RKO (cell line): ENCODE measurements at regions not wholly inside any gene's neighbourhood (a gene's known extent, or its start where the extent isn't known, plus 50 kb on each side); places are given as distances from the start of the nearest gene placed in this dataset.
"Not testable (repeated sequence)": the region's sequence is repeated elsewhere in the genome, so short reads cannot be mapped to it uniquely, and the experiment has no call there.

Experiments used
- DNase-seq: peaks from one replicate; pipeline ENCODE4 v3.0.0-alpha.2; 2016; ENCODE audit warnings: low spot score

GRCh38 chr10:33101392-33101787 lies 143.4 kb upstream of the ITGB1 start:
- DNase-seq = no peak

- no peak for DNase-seq
Observed at GRCh38 chr10:33100781-33101391, 142.9 kb upstream of the ITGB1 start.

- no peak for DNase-seq
Observed at GRCh38 chr10:33099748-33100147, 141.7 kb upstream of the ITGB1 start.

GRCh38 chr10:33098951-33099663 lies 141.1 kb upstream of the ITGB1 start:
- DNase-seq = no peak

- DNase-seq = no peak
Observed at GRCh38 chr10:33095867-33096815, 138.1 kb upstream of the ITGB1 start.

GRCh38 chr10:33094263-33095051 lies 136.4 kb upstream of the ITGB1 start:
- no peak for DNase-seq

- DNase-seq = no peak
Observed at GRCh38 chr10:33093362-33093761, 135.3 kb upstream of the ITGB1 start.

GRCh38 chr10:33092596-33092995 lies 134.6 kb upstream of the ITGB1 start:
- no peak for DNase-seq

- no peak for DNase-seq
Observed at GRCh38 chr10:33091201-33091600, 133.2 kb upstream of the ITGB1 start.

GRCh38 chr10:33088990-33089389 lies 131.0 kb upstream of the ITGB1 start:
- DNase-seq = no peak

GRCh38 chr10:33087922-33088321 lies 129.9 kb upstream of the ITGB1 start:
- DNase-seq = no peak

GRCh38 chr10:33087152-33087551 lies 129.1 kb upstream of the ITGB1 start:
- no peak for DNase-seq

- DNase-seq = no peak
Observed at GRCh38 chr10:33086100-33086499, 128.1 kb upstream of the ITGB1 start.

GRCh38 chr10:33085313-33085833 lies 127.3 kb upstream of the ITGB1 start:
- no peak for DNase-seq

- no peak for DNase-seq
Observed at GRCh38 chr10:33084453-33084852, 126.4 kb upstream of the ITGB1 start.

- no peak for DNase-seq
Observed at GRCh38 chr10:33082373-33082895, 124.4 kb upstream of the ITGB1 start.

GRCh38 chr10:33080467-33080866 lies 122.4 kb upstream of the ITGB1 start:
- not testable (repeated sequence) for DNase-seq

GRCh38 chr10:33074443-33074842 lies 116.4 kb upstream of the ITGB1 start:
- no peak for DNase-seq

GRCh38 chr10:33073641-33074415 lies 115.8 kb upstream of the ITGB1 start:
- no peak for DNase-seq

GRCh38 chr10:33071857-33072256 lies 113.8 kb upstream of the ITGB1 start:
- no peak for DNase-seq

- DNase-seq = no peak
Observed at GRCh38 chr10:33070101-33070500, 112.1 kb upstream of the ITGB1 start.
